Sigmoid colon (tissue), 6 donors: ENCODE measurements at regions not wholly inside any gene's neighbourhood (a gene's known extent, or its start where the extent isn't known, plus 50 kb on each side); places are given as distances from the start of the nearest gene placed in this dataset.

ENCODE experiments used
- DNase-seq: peaks from one replicate; pipeline ENCODE4 v3.0.0-alpha.2; 2019
- H3K27ac ChIP-seq, 4 donors: fragments of 200-600 bp; sonication (generic); one replicate each; pipeline ENCODE4 v1.5.1; 2016 to 2019; ENCODE audit warnings: mild to moderate bottlenecking in 1 of 4
- H3K27me3 ChIP-seq, 3 donors: fragments of 200-600 bp; sonication (generic); one replicate each; pipeline ENCODE4 v1.5.1; 2019; ENCODE audit warnings: mild to moderate bottlenecking in 1 of 3
- H3K36me3 ChIP-seq, 4 donors: fragments of 200-600 bp; sonication (generic); one replicate each; pipeline ENCODE4 v1.5.1; 2016 to 2019
- H3K4me1 ChIP-seq, 4 donors: fragments of 200-600 bp; sonication (generic); one replicate each; pipeline ENCODE4 v1.5.1; 2017 to 2019
- H3K4me3 ChIP-seq, 4 donors: fragments of 200-600 bp; sonication (generic); one replicate each; pipeline ENCODE4 v1.5.1; 2017 to 2019; ENCODE audit warnings: mild to moderate bottlenecking in 2 of 4, moderate library complexity in 1 of 4
- H3K9me3 ChIP-seq, 4 donors: fragments of 200-600 bp in 3 of 4; sonication (generic) in 3 of 4; one replicate each; pipeline versions ENCODE4 v1.5.1 to v1.6.1; 2013 to 2019
- EP300 ChIP-seq, 4 donors: sonication (generic); formaldehyde crosslinking; IDR thresholded peaks; one replicate each; pipeline ENCODE4 v1.6.1; 2017; ENCODE audit warnings: antibody characterized with exemption in 4 of 4
- POLR2A ChIP-seq, 2 donors: fragments of 450-650 bp; IDR thresholded peaks; one replicate each; pipeline ENCODE4 v1.6.1; 2016; ENCODE audit warnings: antibody characterized with exemption in 2 of 2, mild to moderate bottlenecking in 2 of 2, moderate library complexity in 2 of 2
- POLR2AphosphoS5 ChIP-seq, 4 donors: sonication (generic); formaldehyde crosslinking; IDR thresholded peaks; one replicate each; pipeline ENCODE4 v1.6.1; 2017; ENCODE audit warnings: antibody characterized with exemption in 4 of 4
- WGBS, 2 donors: extraction: QIAGEN DNeasy Blood & Tissue Kit; methylation state at CpG; one replicate each; pipeline ENCODE4 v1.1.7; 2013; 5-methylcytosine and 5-hydroxymethylcytosine counted together
- intact Hi-C: fragments of 100-400 bp; cut with DNase I; formaldehyde crosslinking; loops from one replicate; pipeline ENCODE4 v1.15.1; 2023
- TF ChIP-seq, protein P1 (sequence below), 4 experiments: fragments of 450-650 bp in 3 of 4; fragments of 200-600 bp in 1 of 4; IDR thresholded peaks; one replicate each; pipeline ENCODE4 v1.5.1; 2016 to 2019; ENCODE audit warnings: antibody characterized with exemption in 4 of 4, mild to moderate bottlenecking in 3 of 4, moderate library complexity in 2 of 4
- donor health status: healthy with polysubstance abuse.
- donor health status: healthy.

DNA sequence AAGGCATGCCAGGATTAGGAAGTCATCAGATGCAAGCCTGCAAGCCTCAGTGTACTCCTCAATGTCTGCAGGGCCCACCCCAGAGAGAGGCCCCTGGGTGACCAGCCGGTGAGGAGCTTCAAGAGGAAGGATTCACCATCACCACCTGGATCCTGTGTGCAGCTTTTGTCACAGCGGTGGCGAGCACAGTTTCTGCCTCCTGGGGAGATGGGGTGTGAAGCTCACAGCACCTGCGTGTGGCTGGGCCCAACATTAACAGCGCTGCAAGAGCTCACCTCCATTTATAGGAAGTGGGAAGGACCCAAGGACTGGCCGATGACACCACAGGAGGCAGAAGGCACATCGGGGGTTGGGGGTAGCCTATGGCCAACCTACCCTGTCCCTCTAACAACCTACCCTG is 235.3 kb downstream of the CTTN start:
- Histone ChIP-seq H3K27ac (no peak overlapping the region), H3K4me1 (peaks cover 0 to 6% (median 0%) of the 10 kb centered on the region in 4 donors), H3K4me3 (no peak overlapping the region), H3K27me3 (no peaks in the 10 kb centered on the region), H3K9me3 (no peaks in the 10 kb centered on the region), H3K36me3 (no peaks in the 10 kb centered on the region)
- intact Hi-C loops: no loop called here
- 85 to 90% methylated on average over 7 of the region's 7 CpGs for WGBS, 2 donors
- no peak for DNase-seq
- TF ChIP-seq, protein P1, sequence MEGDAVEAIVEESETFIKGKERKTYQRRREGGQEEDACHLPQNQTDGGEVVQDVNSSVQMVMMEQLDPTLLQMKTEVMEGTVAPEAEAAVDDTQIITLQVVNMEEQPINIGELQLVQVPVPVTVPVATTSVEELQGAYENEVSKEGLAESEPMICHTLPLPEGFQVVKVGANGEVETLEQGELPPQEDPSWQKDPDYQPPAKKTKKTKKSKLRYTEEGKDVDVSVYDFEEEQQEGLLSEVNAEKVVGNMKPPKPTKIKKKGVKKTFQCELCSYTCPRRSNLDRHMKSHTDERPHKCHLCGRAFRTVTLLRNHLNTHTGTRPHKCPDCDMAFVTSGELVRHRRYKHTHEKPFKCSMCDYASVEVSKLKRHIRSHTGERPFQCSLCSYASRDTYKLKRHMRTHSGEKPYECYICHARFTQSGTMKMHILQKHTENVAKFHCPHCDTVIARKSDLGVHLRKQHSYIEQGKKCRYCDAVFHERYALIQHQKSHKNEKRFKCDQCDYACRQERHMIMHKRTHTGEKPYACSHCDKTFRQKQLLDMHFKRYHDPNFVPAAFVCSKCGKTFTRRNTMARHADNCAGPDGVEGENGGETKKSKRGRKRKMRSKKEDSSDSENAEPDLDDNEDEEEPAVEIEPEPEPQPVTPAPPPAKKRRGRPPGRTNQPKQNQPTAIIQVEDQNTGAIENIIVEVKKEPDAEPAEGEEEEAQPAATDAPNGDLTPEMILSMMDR (IDR thresholded peaks at IDR 0.05): no peak
- no peak for TF ChIP-seq EP300 (IDR thresholded peaks at IDR 0.05)
- TF ChIP-seq POLR2A (IDR thresholded peaks at IDR 0.05): no peak
- no peak for TF ChIP-seq POLR2AphosphoS5 (IDR thresholded peaks at IDR 0.05)

DNA sequence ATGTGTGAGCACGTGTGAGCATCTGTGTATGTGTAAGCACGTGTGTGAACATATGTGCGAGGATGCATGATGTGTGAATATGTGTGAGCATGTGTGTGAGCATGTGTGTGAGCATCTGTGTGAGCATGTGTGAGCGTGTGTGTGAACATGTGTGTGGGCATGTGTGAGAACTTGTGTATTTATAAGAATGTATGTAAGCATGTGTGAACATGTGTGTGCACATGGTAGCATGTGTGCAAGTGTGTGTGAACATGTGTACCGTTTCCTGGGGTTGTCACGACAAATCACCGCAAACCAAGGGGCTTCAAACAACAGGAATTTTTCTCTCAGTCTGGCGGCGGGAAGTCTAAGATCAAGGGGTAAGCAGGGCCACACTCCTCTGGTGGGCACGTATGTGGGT is 238.3 kb downstream of the CTTN start:
- Histone ChIP-seq H3K9me3 (no peaks in the 10 kb centered on the region), H3K27ac (no peak overlapping the region), H3K4me3 (no peak overlapping the region), H3K4me1 (no peaks in the 10 kb centered on the region), H3K27me3 (no peaks in the 10 kb centered on the region), H3K36me3 (no peaks in the 10 kb centered on the region)
- no peak for DNase-seq
- TF ChIP-seq POLR2AphosphoS5 (IDR thresholded peaks at IDR 0.05) (no peak), EP300 (IDR thresholded peaks at IDR 0.05) (no peak), POLR2A (IDR thresholded peaks at IDR 0.05) (no peak)
- TF ChIP-seq, protein P1 (IDR thresholded peaks at IDR 0.05): no peak
- whole genome bisulfite sequencing, 2 donors: 87 to 94% methylated on average over 10 of the region's 10 CpGs
- intact Hi-C loops: no loop called here

DNA sequence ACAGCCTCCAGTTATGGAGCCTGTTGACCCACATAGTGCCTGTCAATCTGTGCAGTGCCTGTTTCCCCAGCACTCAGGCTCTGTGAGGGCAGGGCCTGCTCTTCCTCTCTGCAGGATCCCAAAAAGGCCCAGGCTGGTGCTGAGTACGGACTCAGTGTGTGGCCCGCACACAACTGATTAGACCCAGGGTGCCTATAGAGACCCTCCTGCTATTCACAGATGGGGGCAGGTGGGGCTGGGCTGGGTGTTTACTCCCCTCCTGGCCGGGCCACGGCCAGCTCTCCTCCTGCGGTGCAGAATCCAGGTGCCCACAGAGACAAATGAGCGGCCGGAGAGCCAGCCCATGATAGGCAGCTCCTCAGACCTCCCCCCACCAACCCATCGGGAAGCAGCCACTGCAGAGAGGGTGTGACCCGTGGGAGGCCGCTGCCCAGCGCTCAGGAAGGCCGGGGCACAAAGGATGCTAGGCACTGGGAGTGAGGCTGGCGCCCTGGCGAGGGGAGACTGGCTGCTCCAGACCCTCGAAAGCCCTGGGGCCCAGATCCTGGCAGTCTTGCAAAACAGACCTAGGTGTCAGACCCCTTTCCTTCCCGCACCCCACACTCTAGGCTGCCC is 239.0 kb downstream of the CTTN start:
- intact Hi-C loops: no loop called here
- no peaks in the 10 kb centered on the region for H3K9me3 ChIP-seq
- 90% methylated on average over 16 of the region's 16 CpGs for WGBS, 2 donors
- no peak overlapping the region for H3K27ac ChIP-seq
- no peak for TF ChIP-seq POLR2A (IDR thresholded peaks at IDR 0.05)
- no peaks in the 10 kb centered on the region for H3K27me3 ChIP-seq
- H3K36me3 ChIP-seq: no peaks in the 10 kb centered on the region
- H3K4me1 ChIP-seq: no peaks in the 10 kb centered on the region
- DNase-seq: no peak
- H3K4me3 ChIP-seq: no peak overlapping the region

DNA sequence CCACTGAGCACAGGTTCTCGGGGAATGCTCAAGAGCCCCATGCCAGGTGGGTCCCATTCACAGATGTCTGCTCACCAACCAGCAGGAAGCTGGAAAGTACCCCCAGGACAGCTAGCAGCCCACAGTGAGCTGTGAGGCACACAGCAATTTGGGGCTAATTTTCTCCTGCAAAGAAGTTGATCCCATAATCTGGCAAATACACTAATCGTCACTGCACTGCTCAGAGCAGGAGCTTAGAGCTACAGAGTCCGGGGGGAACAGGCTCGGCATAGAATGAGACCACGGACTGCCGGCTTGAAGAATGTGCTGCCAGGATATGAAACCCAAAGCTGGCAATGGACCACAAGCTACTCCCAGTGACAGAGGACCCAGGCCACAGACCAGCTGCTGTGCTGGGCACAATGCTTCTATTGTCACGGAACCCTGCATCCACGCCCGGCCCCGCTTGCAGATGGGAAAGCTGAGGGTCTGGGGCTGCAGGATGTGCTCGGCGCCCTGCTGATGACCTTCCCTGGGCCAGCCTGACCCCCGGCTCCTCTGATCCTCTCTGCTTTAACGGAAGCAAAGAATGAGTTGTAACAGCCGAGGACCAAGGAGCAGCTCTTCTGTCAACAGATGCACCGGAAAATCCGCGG is 239.7 kb downstream of the CTTN start:
- 70 to 83% methylated on average over 18 of the region's 18 CpGs for WGBS, 2 donors
- Histone ChIP-seq H3K27ac (no peak overlapping the region), H3K36me3 (no peaks in the 10 kb centered on the region), H3K4me3 (no peak overlapping the region), H3K9me3 (no peaks in the 10 kb centered on the region), H3K27me3 (no peaks in the 10 kb centered on the region), H3K4me1 (no peaks in the 10 kb centered on the region)
- no peak for DNase-seq
- TF ChIP-seq, protein P1 (IDR thresholded peaks at IDR 0.05): no peak
- no peak for TF ChIP-seq POLR2AphosphoS5 (IDR thresholded peaks at IDR 0.05)
- no peak for TF ChIP-seq EP300 (IDR thresholded peaks at IDR 0.05)
- TF ChIP-seq POLR2A (IDR thresholded peaks at IDR 0.05): no peak
- intact Hi-C loops: no loop called here

DNA sequence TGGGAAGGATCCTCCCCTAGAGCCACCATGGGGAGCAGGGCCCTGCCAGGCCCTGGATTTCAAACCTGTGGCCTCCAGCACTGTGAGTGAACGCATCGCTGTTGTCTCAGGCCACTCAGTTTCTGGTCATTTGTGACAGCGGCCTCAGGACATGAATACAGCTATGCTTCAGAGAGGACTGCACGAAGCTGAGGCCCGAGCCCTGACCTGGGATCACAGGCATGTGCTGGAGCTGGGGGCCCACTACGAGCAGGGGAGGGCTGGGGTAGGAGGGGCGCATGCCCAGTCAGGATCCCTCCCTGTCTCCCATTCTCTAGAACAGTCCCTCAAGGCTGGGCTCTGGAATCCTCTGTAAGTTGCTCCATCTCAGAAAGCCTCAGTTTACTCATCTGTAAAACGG is 242.1 kb downstream of the CTTN start:
- WGBS, 2 donors: 75 to 95% methylated on average over 8 of the region's 8 CpGs
- H3K36me3 ChIP-seq: no peaks in the 10 kb centered on the region

More for the DNA sequence above, 242.1 kb downstream of the CTTN start:
- DNase-seq: no peak
- no peaks in the 10 kb centered on the region for H3K27me3 ChIP-seq
- H3K9me3 ChIP-seq: no peaks in the 10 kb centered on the region
- no peaks in the 10 kb centered on the region for H3K4me1 ChIP-seq
- intact Hi-C loops: no loop called here
- H3K27ac ChIP-seq: no peak overlapping the region
- no peak overlapping the region for H3K4me3 ChIP-seq
- TF ChIP-seq POLR2A (IDR thresholded peaks at IDR 0.05) (no peak), POLR2AphosphoS5 (IDR thresholded peaks at IDR 0.05) (no peak), EP300 (IDR thresholded peaks at IDR 0.05) (no peak)
- TF ChIP-seq, protein P1 (IDR thresholded peaks at IDR 0.05): no peak
